Endodermal cell (in vitro differentiated cells): ENCODE measurements at regions not wholly inside any gene's neighbourhood (a gene's known extent, or its start where the extent isn't known, plus 50 kb on each side); places are given as distances from the start of the nearest gene placed in this dataset.

Experiments
- DNase-seq: peaks from one replicate; pipeline ENCODE4 v3.0.0-alpha.2; 2017
- H3K27ac ChIP-seq: 2 replicates; pipeline ENCODE4 v1.5.1; 2013; ENCODE audit warnings: mild to moderate bottlenecking, low read depth, low read length, moderate library complexity
- H3K27me3 ChIP-seq: 2 replicates; pipeline ENCODE4 v1.6.1; 2013; ENCODE audit warnings: mild to moderate bottlenecking, low read length, moderate library complexity; ENCODE audit not compliant: insufficient read depth, control insufficient read depth, poor library complexity, severe bottlenecking
- H3K36me3 ChIP-seq: 2 replicates; pipeline ENCODE4 v1.7.0; 2013; ENCODE audit warnings: mild to moderate bottlenecking, low read length, moderate library complexity; ENCODE audit not compliant: control insufficient read depth, insufficient read depth
- H3K4me1 ChIP-seq: one replicate; pipeline ENCODE4 v1.7.0; 2013; ENCODE audit warnings: low read length; ENCODE audit not compliant: control insufficient read depth, insufficient read depth
- H3K4me3 ChIP-seq: 2 replicates; pipeline ENCODE4 v1.5.1; 2013; ENCODE audit warnings: mild to moderate bottlenecking, low read length, moderate library complexity
- H3K9ac ChIP-seq: 2 replicates; pipeline ENCODE4 v1.6.1; 2013; ENCODE audit warnings: mild to moderate bottlenecking, low read length, moderate library complexity; ENCODE audit not compliant: poor library complexity, severe bottlenecking; ENCODE audit errors: extremely low read depth
- H3K9me3 ChIP-seq: 2 replicates; pipeline ENCODE4 v1.6.1; 2013; ENCODE audit warnings: mild to moderate bottlenecking, low read length, moderate library complexity; ENCODE audit not compliant: control insufficient read depth
- H3K27ac Mint-ChIP-seq: 2 replicates; pipeline ENCODE4 v1.8.0; 2020; ENCODE audit warnings: mixed read lengths
- H3K27me3 Mint-ChIP-seq: 2 replicates; pipeline ENCODE4 v1.8.0; 2021; ENCODE audit warnings: mild to moderate bottlenecking, mixed read lengths; ENCODE audit not compliant: insufficient read depth
- H3K36me3 Mint-ChIP-seq: 2 replicates; pipeline ENCODE4 v1.8.0; 2020; ENCODE audit warnings: low read depth, mixed read lengths
- H3K4me1 Mint-ChIP-seq: 2 replicates; pipeline ENCODE4 v1.8.0; 2020; ENCODE audit warnings: mixed read lengths
- H3K4me3 Mint-ChIP-seq: 2 replicates; pipeline ENCODE4 v1.8.0; 2020; ENCODE audit warnings: mild to moderate bottlenecking, moderate library complexity, mixed read lengths
- H3K9me3 Mint-ChIP-seq: 2 replicates; pipeline ENCODE4 v1.8.0; 2020; ENCODE audit warnings: mild to moderate bottlenecking, mixed read lengths
- CTCF ChIP-seq: fragments of 200-600 bp; sonication (generic); conservative IDR thresholded peaks from 2 replicates; pipeline ENCODE4 v1.5.0; 2021; ENCODE audit warnings: antibody characterized with exemption, mild to moderate bottlenecking
- WGBS, 2 experiments: methylation state at CpG; one replicate each; pipeline versions ENCODE4 v1.1.5 to v1.1.7; 2013; ENCODE audit warnings: missing lambda C conversion rate in 2 of 2, mixed read lengths in 1 of 2; ENCODE audit not compliant: insufficient coverage in 1 of 2, insufficient read length in 1 of 2; 5-methylcytosine and 5-hydroxymethylcytosine counted together

DNA sequence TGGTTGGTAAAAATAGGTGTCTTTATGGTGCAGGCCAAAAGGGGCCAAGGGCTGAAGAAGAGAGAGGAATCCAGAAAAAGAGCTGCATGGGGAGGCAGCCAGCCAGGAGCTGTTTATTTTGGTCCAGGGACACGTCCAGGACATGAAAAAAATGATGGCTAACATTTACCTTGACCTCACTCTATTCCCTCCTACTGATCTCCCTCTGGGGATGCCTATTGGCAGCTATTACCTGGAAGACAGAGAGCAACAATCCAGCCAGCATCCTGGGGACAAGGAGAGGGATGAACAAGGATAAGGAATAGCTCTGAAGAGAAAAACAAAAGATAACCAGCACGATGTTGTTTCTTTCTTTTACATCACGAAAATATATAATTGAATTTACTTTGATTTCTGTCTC is 1599.6 kb downstream of the SLITRK5 start:
- TF ChIP-seq CTCF = no peak

GRCh38 chr13:89279374-89279773 is 1608.2 kb downstream of the SLITRK5 start:
- no peaks in the 10 kb centered on the region for H3K9me3 Mint-ChIP-seq

More for the DNA sequence above, 1599.6 kb downstream of the SLITRK5 start:
- H3K9me3 ChIP-seq = no peaks in the 10 kb centered on the region
- H3K4me1 ChIP-seq = no peaks in the 10 kb centered on the region
- WGBS, 2 experiments = 93% methylated on average over 2 of the region's 3 CpGs; no CpG with 5 or more reads in 1 of the 2 experiments
- H3K4me1 Mint-ChIP-seq = peaks cover 3% of the 10 kb centered on the region
- H3K27me3 ChIP-seq = no peaks in the 10 kb centered on the region
- no peak overlapping the region for H3K27ac Mint-ChIP-seq
- H3K27me3 Mint-ChIP-seq = no peaks in the 10 kb centered on the region
- H3K4me3 ChIP-seq = no peak overlapping the region
- H3K27ac ChIP-seq = no peak overlapping the region
- H3K36me3 Mint-ChIP-seq = no peaks in the 10 kb centered on the region
- H3K4me3 Mint-ChIP-seq = no peak overlapping the region
- H3K9me3 Mint-ChIP-seq = no peaks in the 10 kb centered on the region
- H3K36me3 ChIP-seq = no peaks in the 10 kb centered on the region
- no peak overlapping the region for H3K9ac ChIP-seq
- DNase-seq = no peak

DNA sequence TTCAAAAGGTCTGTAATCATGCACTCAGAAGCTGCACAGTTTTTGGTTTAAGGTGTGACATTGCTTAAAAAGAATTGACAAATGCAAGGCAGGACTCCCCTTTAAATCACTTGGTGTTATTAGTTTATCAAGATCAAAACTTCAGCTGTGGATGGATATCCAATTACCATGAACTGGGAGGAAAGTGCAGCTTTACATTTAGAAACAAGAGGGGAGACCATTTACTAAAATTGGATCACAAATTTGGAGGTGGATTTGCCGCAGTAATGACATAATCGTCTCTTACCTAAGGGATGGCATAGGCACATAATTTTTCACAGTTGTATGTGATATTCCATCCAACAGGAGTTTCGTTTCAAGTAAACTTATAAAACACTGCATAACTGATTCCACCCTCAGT is 1610.2 kb downstream of the SLITRK5 start:
- Mint-ChIP-seq H3K27me3 (no peaks in the 10 kb centered on the region), H3K27ac (no peak overlapping the region), H3K36me3 (no peaks in the 10 kb centered on the region), H3K4me1 (no peaks in the 10 kb centered on the region), H3K4me3 (no peak overlapping the region), H3K9me3 (peaks cover 4% of the 10 kb centered on the region)
- Histone ChIP-seq H3K27me3 (no peaks in the 10 kb centered on the region), H3K4me3 (no peak overlapping the region), H3K4me1 (no peaks in the 10 kb centered on the region), H3K9ac (no peak overlapping the region), H3K9me3 (no peaks in the 10 kb centered on the region), H3K36me3 (no peaks in the 10 kb centered on the region), H3K27ac (no peak overlapping the region)
- 90 to 93% methylated on average over 2 to 3 of the region's 3 CpGs for WGBS, 2 experiments
- TF ChIP-seq CTCF = no peak
- no peak for DNase-seq

More at GRCh38 chr13:89279374-89279773, 1608.2 kb downstream of the SLITRK5 start:
- H3K4me1 ChIP-seq = no peaks in the 10 kb centered on the region
- H3K27ac ChIP-seq = no peak overlapping the region
- no peaks in the 10 kb centered on the region for H3K9me3 ChIP-seq
- H3K36me3 ChIP-seq = no peaks in the 10 kb centered on the region
- H3K27me3 ChIP-seq = no peaks in the 10 kb centered on the region
- 79 to 95% methylated on average over 3 to 5 of the region's 5 CpGs for WGBS, 2 experiments
- no peak overlapping the region for H3K4me3 ChIP-seq
- Mint-ChIP-seq H3K4me1 (no peaks in the 10 kb centered on the region), H3K36me3 (no peaks in the 10 kb centered on the region), H3K4me3 (no peak overlapping the region), H3K27ac (no peak overlapping the region), H3K27me3 (no peaks in the 10 kb centered on the region)
- DNase-seq = no peak
- H3K9ac ChIP-seq = no peak overlapping the region
- no peak for TF ChIP-seq CTCF
